Heart left ventricle (tissue), 13 donors: ENCODE measurements at regions not wholly inside any gene's neighbourhood (a gene's known extent, or its start where the extent isn't known, plus 50 kb on each side); places are given as distances from the start of the nearest gene placed in this dataset.

Source experiments
- POLR2A ChIP-seq, 2 donors: fragments of 450-650 bp; IDR thresholded peaks; one replicate each; pipeline ENCODE4 v1.6.1; 2017; ENCODE audit warnings: antibody characterized with exemption in 2 of 2, mild to moderate bottlenecking in 2 of 2, moderate library complexity in 2 of 2
- TF ChIP-seq, protein P1 (sequence below), 12 donors: fragments of 200-600 bp; sonication (generic) in 4 of 12; IDR thresholded peaks; one replicate each; pipeline versions ENCODE4 v1.5.0 to v1.8.0; 2018 to 2022; ENCODE audit warnings: antibody characterized with exemption in 12 of 12, mild to moderate bottlenecking in 5 of 12
- donor health status: ischemic (EF 13 %, LVEDD 7.1; RV severe dilation, severe dysfunction).
- donor health status: DM: no; HTN: yes; CAD: no.
- donor health status: DM: no; HTN: no; CAD: no.
- donor health status: ischemic (EF 25% LVEDD 6.9; RV normal size, moderate dysfunction).
- donor health status: ischemic (EF 25% LVEDD 5.7; RV mildly dilated, moderate dysfunction).
- donor health status: ischemic (EF 35%, LVEDD 5.7; RV mildly dilated, moderate dysfunction).
- donor health status: nonischemic (EF 11% LVEDD 7.7; RV severe dilation, severe dysfunction).
- donor health status: DM: yes; HTN: yes; CAD: no.
- donor health status: PGD.
- donor health status: ischemic (EF 29% LVEDD 5.4; RV normal size, mild dysfunction).
- donor health status: nonischemic (EF 23%, LVEDD 6.1; RV moderate dilation, normal function).

DNA sequence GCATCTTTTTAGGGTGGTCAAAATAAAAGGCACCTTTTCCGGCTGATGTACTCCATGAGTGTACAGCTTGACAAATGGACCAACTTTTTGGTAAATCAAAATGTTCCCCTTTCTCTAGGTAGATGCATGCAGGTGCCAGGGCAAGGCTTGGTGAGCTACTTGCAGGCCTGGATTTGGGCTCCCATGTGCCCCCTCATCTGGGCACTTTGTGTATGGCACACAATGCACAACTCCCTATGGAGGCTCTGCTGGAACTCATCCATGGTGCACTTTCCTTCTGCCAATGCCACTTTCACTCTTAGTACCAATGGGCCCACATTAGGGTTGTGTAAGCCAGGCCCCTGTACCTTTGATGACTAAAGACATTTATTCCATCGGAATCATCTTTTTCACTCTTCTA is 300.8 kb downstream of the SDHAF3 start:
- TF ChIP-seq, protein P1, sequence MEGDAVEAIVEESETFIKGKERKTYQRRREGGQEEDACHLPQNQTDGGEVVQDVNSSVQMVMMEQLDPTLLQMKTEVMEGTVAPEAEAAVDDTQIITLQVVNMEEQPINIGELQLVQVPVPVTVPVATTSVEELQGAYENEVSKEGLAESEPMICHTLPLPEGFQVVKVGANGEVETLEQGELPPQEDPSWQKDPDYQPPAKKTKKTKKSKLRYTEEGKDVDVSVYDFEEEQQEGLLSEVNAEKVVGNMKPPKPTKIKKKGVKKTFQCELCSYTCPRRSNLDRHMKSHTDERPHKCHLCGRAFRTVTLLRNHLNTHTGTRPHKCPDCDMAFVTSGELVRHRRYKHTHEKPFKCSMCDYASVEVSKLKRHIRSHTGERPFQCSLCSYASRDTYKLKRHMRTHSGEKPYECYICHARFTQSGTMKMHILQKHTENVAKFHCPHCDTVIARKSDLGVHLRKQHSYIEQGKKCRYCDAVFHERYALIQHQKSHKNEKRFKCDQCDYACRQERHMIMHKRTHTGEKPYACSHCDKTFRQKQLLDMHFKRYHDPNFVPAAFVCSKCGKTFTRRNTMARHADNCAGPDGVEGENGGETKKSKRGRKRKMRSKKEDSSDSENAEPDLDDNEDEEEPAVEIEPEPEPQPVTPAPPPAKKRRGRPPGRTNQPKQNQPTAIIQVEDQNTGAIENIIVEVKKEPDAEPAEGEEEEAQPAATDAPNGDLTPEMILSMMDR (IDR thresholded peaks at IDR 0.05): no peak
- TF ChIP-seq POLR2A (IDR thresholded peaks at IDR 0.05): no peak
